ENCODE measurements at regions not wholly inside any gene's neighbourhood (a gene's known extent, or its start where the extent isn't known, plus 50 kb on each side); places are given as distances from the start of the nearest gene placed in this dataset.

GRCh38 chr14:34368115-34368970, 93.7 kb downstream of the SPTSSA start (continued):
- TF ChIP-seq ZNF557 (CRISPR knock-in tag; IDR thresholded peaks at IDR 0.05) (no peak), SNAPC2 (CRISPR knock-in tag; IDR thresholded peaks at IDR 0.05) (no peak), ZNF124 (CRISPR knock-in tag; IDR thresholded peaks at IDR 0.05) (no peak), ZNF598 (CRISPR knock-in tag; IDR thresholded peaks at IDR 0.05; ENCODE audit: borderline replicate concordance) (no peak), NFE2 (CRISPR knock-in tag; IDR thresholded peaks at IDR 0.05) (no peak), ZNF572 (CRISPR knock-in tag; IDR thresholded peaks at IDR 0.05) (no peak), MLXIP (CRISPR knock-in tag; IDR thresholded peaks at IDR 0.05; ENCODE audit: borderline replicate concordance) (0 out of 2 replicates have a peak, but pooled peaks have one; percentile 56), NONO (IDR thresholded peaks at IDR 0.05) (no peak), NONO (CRISPR knock-in tag; conservative IDR thresholded peaks at IDR 0.05) (no peak), KLF9 (CRISPR knock-in tag; IDR thresholded peaks at IDR 0.05; ENCODE audit: low read depth) (no peak), HCFC1 (IDR thresholded peaks at IDR 0.05; ENCODE audit: low read depth, low read length) (no peak), NFRKB (IDR thresholded peaks at IDR 0.05) (no peak), HNRNPH1 (optimal IDR thresholded peaks at IDR 0.05; ENCODE audit: low read depth, low read length) (no peak), KAT2B (IDR thresholded peaks at IDR 0.05; ENCODE audit: borderline replicate concordance, low read depth, low read length) (no peak), BCL3 (CRISPR knock-in tag; IDR thresholded peaks at IDR 0.05) (no peak), TOE1 (CRISPR knock-in tag; IDR thresholded peaks at IDR 0.05) (no peak), ZNF776 (CRISPR knock-in tag; IDR thresholded peaks at IDR 0.05) (no peak), ZBTB33 (CRISPR knock-in tag; IDR thresholded peaks at IDR 0.05) (no peak), ZGPAT (CRISPR knock-in tag; IDR thresholded peaks at IDR 0.05) (peak; percentile 88; the same call in 1 of the 2 replicates), SKI (IDR thresholded peaks at IDR 0.05; ENCODE audit: partially characterized antibody) (peak; percentile 41), NCOR1 (IDR thresholded peaks at IDR 0.05; ENCODE audit: borderline replicate concordance, low read length) (peak; percentile 88), SRSF1 (optimal IDR thresholded peaks at IDR 0.05; ENCODE audit: low read depth, low read length) (no peak), ATAD3A (CRISPR knock-in tag; IDR thresholded peaks at IDR 0.05) (no peak), KLF11 (CRISPR knock-in tag; IDR thresholded peaks at IDR 0.05) (no peak), ZNF652 (CRISPR knock-in tag; IDR thresholded peaks at IDR 0.05; ENCODE audit: borderline replicate concordance, low read depth) (0 out of 2 replicates have a peak, but pooled peaks have one; percentile 20)

Measured in HepG2 (cell line).